ENCODE measurements at regions not wholly inside any gene's neighbourhood (a gene's known extent, or its start where the extent isn't known, plus 50 kb on each side); places are given as distances from the start of the nearest gene placed in this dataset.

GRCh38 chr14:106317593-106317992 is 791.2 kb downstream of the TMEM121 start:
- TF ChIP-seq USF1 (IDR thresholded peaks at IDR 0.05) (no peak), MAX (IDR thresholded peaks at IDR 0.05) (no peak), REST (IDR thresholded peaks at IDR 0.05; ENCODE audit: low read depth) (no peak), NFIC (IDR thresholded peaks at IDR 0.05) (no peak), EP300 (IDR thresholded peaks at IDR 0.05; ENCODE audit: borderline replicate concordance) (no peak)

- no peak for TF ChIP-seq TCF12 (IDR thresholded peaks at IDR 0.05; ENCODE audit: low read depth)
- no peak for TF ChIP-seq CEBPB (IDR thresholded peaks at IDR 0.05)
Measured at GRCh38 chr14:106318700-106319099, 792.3 kb downstream of the TMEM121 start.

- TF ChIP-seq EGR1 (IDR thresholded peaks at IDR 0.05) = no peak
Measured at GRCh38 chr14:106327234-106327633, 800.9 kb downstream of the TMEM121 start.

- TF ChIP-seq RAD21 (IDR thresholded peaks at IDR 0.05; ENCODE audit: low read depth) = peak; percentile 26; the same call in 1 of the 2 replicates
Measured at GRCh38 chr14:106334428-106335109, 808.2 kb downstream of the TMEM121 start.

- TF ChIP-seq TAF1 (IDR thresholded peaks at IDR 0.05; ENCODE audit: low read depth) (no peak), TCF12 (IDR thresholded peaks at IDR 0.05; ENCODE audit: low read depth) (no peak), EP300 (IDR thresholded peaks at IDR 0.05; ENCODE audit: borderline replicate concordance) (no peak), RAD21 (IDR thresholded peaks at IDR 0.05; ENCODE audit: low read depth) (no peak), TEAD4 (IDR thresholded peaks at IDR 0.05) (no peak), FOXM1 (IDR thresholded peaks at IDR 0.05; ENCODE audit: borderline replicate concordance, low read depth) (no peak), ZBTB7A (IDR thresholded peaks at IDR 0.05; ENCODE audit: low read depth) (no peak), NFIC (IDR thresholded peaks at IDR 0.05) (no peak), YY1 (IDR thresholded peaks at IDR 0.05; ENCODE audit: low read depth) (no peak)
Measured at GRCh38 chr14:106343626-106344025, 817.2 kb downstream of the TMEM121 start.

- TF ChIP-seq TAF1 (IDR thresholded peaks at IDR 0.05; ENCODE audit: low read depth) (no peak), TCF12 (IDR thresholded peaks at IDR 0.05; ENCODE audit: low read depth) (no peak), EP300 (IDR thresholded peaks at IDR 0.05; ENCODE audit: borderline replicate concordance) (no peak), NFIC (IDR thresholded peaks at IDR 0.05) (no peak), RAD21 (IDR thresholded peaks at IDR 0.05; ENCODE audit: low read depth) (no peak), FOXM1 (IDR thresholded peaks at IDR 0.05; ENCODE audit: borderline replicate concordance, low read depth) (no peak), YY1 (IDR thresholded peaks at IDR 0.05; ENCODE audit: low read depth) (no peak), CEBPB (IDR thresholded peaks at IDR 0.05) (no peak), EGR1 (IDR thresholded peaks at IDR 0.05) (no peak), MAX (IDR thresholded peaks at IDR 0.05) (no peak), CREB1 (IDR thresholded peaks at IDR 0.05; ENCODE audit: low read depth) (no peak)
Measured at GRCh38 chr14:106346084-106346483, 819.7 kb downstream of the TMEM121 start.

GRCh38 chr14:106346534-106347290 is 820.3 kb downstream of the TMEM121 start:
- no peak for TF ChIP-seq CREB1 (IDR thresholded peaks at IDR 0.05; ENCODE audit: low read depth)
- TF ChIP-seq MAX (IDR thresholded peaks at IDR 0.05) = no peak
- no peak for TF ChIP-seq TAF1 (IDR thresholded peaks at IDR 0.05; ENCODE audit: low read depth)

- TF ChIP-seq CEBPB (IDR thresholded peaks at IDR 0.05) (no peak), TEAD4 (IDR thresholded peaks at IDR 0.05) (no peak), TCF12 (IDR thresholded peaks at IDR 0.05; ENCODE audit: low read depth) (no peak), MAX (IDR thresholded peaks at IDR 0.05) (no peak), TAF1 (IDR thresholded peaks at IDR 0.05; ENCODE audit: low read depth) (no peak), NFIC (IDR thresholded peaks at IDR 0.05) (no peak)
Measured at GRCh38 chr14:106347291-106347778, 821.0 kb downstream of the TMEM121 start.
